ENCODE measurements at regions not wholly inside any gene's neighbourhood (a gene's known extent, or its start where the extent isn't known, plus 50 kb on each side); places are given as distances from the start of the nearest gene placed in this dataset.
A peak's percentile ranks its signal among the peaks of the same experiment; 100 is the strongest.
"Not testable (repeated sequence)": the region's sequence is repeated elsewhere in the genome, so short reads cannot be mapped to it uniquely, and the experiment has no call there.

DNA sequence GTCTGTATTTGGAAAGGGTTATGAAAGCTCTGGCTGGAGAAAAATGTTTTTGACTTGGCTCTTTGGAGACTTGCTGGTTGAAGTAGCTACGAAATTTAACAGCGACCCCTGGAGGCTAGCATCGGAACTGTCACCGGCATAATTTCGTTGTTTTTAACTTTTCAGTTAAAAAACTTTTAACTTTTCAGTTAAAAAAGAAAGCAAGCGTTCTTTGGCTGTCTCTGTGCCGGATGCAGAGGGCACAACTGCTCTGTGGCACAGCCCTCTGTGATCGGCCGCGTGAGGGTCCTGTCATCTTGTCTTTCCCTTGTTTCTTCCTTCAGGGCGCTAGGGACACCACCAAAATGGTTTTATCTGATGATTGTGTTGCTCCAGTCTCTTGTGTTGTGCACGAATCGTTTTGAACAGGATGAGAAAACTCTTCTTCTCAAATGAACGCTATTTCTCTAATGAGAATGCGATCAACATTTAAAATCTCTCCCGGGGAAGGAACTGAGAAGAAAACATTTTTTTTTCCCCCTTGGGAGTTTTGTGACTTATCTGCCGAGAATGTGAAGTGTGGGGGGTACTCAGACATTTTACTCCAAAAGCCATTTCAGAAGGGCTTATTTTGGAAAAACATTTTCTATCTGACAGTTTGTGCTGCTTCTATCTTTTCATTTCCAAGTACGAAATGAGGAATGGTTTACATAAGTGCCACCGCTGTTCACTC lies 57.1 kb downstream of the ADCYAP1 start:
- DNase-seq = peak; percentile 1

GRCh38 chr18:963276-963675 lies 58.6 kb downstream of the ADCYAP1 start:
- DNase-seq = no peak

- no peak for DNase-seq
Measured at GRCh38 chr18:965921-966758, 61.5 kb downstream of the ADCYAP1 start.

GRCh38 chr18:966759-967576 lies 62.3 kb downstream of the ADCYAP1 start:
- DNase-seq = no peak

GRCh38 chr18:968910-969309 lies 64.2 kb downstream of the ADCYAP1 start:
- DNase-seq = not testable (repeated sequence)

- DNase-seq = not testable (repeated sequence)
Measured at GRCh38 chr18:969311-969710, 64.6 kb downstream of the ADCYAP1 start.

DNA sequence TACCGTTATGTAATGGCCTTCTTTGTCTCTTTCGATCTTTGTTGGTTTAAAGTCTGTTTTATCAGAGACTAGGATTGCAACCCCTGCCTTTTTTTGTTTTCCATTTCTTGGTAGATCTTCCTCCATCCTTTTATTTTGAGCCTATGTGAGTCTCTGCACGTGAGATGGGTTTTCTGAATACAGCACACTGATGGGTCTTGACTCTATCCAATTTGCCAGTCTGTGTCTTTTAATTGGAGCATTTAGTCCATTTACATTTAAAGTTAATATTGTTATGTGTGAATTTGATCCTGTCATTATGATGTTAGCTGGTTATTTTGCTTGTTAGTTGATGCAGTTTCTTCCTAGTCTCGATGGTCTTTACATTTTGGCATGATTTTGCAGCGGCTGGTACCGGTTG lies 69.9 kb downstream of the ADCYAP1 start:
- not testable (repeated sequence) for DNase-seq

GRCh38 chr18:976393-977128 lies 71.9 kb downstream of the ADCYAP1 start:
- DNase-seq = not testable (repeated sequence)

DNA sequence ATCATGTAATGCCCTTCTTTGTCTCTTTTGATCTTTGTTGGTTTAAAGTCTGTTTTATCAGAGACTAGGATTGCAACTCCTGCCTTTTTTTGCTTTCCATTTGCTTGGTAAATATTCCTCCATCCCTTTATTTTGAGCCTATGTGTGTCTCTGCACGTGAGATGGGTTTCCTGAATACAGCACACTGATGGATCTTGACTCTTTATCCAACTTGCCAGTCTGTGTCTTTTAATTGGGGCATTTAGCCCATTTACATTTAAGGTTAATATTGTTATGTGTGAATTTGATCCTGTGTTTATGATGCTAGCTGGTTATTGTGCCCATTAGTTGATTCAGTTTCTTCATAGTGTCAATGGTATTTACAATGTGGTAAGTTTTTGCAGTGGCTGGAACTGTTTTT lies 72.7 kb downstream of the ADCYAP1 start:
- not testable (repeated sequence) for DNase-seq

GRCh38 chr18:977732-978131 lies 73.1 kb downstream of the ADCYAP1 start:
- not testable (repeated sequence) for DNase-seq

DNA sequence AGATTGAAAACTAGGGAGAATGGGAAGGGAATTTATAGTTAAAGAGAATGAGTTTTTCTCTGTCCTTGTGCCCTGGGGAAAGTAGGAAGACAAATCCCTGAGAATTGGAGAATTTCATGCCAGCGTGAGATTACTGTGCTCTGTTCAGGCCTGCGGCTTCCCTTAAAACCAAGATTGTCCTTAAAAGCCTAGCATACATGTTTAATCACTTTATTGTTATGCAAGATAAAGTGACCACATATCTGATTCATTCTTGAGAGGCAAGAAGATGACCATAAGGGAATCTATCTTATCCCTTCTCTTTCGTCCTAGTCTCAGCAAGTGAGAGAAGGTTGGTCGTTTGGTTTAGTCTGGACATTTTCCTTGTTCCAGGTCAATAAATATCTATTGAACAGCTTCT lies 75.9 kb downstream of the ADCYAP1 start:
- DNase-seq = no peak

- DNase-seq = no peak
Measured at GRCh38 chr18:984004-984403, 79.3 kb downstream of the ADCYAP1 start.

DNA sequence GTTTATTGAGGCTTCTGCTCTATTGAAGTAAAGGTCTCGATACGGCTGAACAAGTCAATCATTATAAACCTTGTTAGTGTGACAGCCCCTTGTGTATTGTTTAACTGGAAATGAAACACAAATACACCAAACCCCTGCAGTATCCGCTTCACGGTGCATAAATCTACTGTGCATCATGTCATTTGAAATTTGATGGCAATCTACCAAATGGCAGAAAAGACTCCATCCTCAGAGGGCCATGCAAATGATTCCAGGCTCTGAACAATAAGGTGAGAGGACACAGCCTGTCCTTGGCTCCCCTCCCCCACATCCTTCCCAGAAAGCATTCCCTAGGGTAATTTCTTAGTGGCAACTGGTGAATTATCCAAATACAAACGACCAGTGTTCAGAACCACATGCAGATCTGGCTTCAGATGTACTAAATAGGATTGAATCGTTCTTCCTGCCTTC lies 80.6 kb downstream of the ADCYAP1 start:
- DNase-seq = no peak

GRCh38 chr18:986051-986450 lies 81.4 kb downstream of the ADCYAP1 start:
- no peak for DNase-seq

GRCh38 chr18:986552-986951 lies 81.9 kb downstream of the ADCYAP1 start:
- DNase-seq = no peak

DNA sequence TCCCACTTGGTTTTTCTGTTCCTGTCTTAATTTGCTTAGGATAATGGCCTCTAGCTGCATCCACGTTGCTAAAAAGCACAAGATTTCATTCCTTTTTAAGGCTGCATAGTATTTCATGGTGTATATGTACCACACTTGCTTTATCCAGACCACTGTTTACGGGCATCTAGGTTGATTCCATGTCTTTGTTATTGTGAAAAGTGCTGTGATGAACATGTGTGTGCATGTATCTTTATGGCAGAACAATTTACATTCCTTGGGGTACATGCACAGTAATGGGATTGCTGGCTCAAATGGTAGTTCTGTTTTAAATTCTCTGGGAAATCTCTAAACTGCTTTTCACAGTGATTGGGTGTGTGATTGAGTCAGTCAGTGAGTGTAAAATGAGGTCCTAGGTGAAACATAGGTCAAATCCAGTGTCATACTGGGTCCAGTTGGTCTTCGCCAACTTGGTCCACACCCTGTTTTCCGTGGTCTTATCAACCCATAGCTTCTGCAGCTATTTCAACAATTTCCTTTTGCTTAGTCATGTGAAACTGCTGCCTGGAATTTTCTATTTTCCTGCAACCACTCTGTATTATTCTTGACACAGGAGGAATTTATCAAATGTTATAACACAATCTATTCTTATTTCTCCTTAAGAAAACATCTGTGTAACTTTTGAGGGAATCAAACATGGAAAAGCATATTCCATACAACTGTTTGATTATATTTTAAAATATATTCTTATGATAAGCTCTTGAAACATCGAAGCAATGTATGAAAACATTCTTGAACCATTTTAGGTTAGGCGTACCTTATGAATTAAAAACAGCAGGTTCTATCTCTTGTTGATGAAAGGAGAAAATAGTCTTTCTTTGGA lies 82.9 kb downstream of the ADCYAP1 start:
- no peak for DNase-seq

DNA sequence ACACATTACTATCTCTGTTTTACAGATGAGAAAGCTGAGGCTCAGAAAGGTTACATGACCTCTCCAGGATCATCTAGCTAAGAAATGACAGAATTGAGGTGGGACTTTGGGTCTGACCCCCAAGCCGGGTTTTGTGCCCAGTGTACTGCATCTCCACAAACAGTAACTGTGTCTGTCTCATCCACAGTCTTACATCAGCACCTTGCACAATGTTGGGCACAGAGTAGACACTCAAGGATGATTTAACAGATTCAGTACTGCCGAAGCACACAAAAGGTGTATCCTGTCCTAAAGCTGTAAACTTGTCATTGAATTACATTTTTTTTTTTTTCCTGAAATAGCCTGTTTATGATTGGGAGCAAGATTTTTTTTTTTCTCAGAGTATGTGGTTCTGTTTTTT lies 84.8 kb downstream of the ADCYAP1 start:
- no peak for DNase-seq

DNA sequence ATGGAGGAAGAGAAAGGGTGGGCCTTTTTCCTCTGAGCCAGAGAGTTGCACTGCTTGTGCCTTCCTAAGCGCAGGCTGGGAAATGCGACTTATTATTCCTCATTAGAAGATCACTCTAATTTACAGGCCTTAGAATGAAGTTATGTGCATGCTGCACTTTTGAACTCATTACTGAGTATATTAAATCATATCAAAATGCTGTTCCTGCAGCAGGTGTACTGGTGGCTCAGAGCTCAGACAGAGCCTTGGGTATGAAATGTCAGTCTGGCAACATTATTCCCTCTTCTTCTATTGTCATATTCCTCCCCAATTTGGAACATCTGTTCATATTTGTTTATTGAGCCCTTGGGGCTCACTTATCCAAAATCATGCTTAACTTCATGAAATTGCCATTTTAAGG lies 85.5 kb downstream of the ADCYAP1 start:
- DNase-seq = no peak

DNA sequence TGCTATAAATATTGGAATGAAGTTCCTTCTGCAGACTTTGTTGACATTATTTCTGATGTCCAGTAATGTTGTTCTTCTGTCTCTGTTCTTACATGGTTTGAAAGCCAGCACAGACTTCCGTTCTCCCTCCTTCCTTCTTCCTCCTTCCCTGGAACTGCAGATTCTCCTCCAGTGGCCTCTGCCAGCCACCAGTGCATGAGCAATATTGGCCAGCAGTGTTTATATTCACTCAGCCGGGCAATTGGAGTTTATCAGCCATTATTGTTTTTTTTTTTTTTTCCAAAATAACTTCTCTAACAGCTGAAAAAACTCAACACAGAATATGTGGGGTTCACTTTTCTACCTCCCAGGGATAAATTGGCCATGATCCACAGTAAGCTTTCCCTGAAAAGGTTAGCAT lies 86.8 kb downstream of the ADCYAP1 start:
- DNase-seq = no peak

- DNase-seq = no peak
Measured at GRCh38 chr18:993560-993959, 88.9 kb downstream of the ADCYAP1 start.

DNA sequence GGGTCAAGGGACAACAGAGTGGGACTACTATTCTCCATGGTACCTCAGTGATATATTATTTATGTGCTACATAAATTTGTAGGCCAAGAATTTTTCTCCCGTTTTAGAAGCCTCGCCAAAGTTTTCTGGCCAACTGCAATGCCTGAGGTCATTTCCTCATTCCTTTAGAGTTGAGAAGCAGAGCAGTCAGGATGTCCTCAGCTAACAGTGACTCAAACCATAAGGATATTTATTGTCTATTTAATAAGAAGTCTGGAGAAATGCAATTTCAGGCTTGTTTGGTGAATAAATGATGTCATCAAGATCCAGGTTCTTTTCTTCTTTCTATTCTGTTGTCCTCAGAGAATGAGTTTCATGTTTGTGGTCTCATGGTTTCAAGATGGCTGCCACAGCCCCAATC lies 91.0 kb downstream of the ADCYAP1 start:
- DNase-seq = no peak

DNA sequence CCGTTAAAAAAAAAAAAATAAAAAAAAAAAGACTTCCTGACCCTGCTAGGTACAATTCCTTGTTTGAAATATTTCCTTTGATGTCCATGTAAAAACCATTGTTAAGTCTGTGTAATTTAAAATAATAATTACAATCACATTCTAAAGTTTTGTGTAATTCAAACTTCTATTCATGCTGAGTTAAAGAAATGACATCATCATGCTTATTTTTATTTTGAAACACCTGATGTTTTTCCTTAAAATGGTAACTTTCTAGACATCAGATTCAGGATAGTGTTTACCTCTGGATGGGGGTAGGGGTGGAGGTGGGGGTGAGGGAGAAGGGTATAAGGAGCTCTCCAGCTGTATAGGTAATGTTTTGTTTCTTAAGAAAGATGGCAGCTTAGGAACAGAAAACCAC lies 92.8 kb downstream of the ADCYAP1 start:
- no peak for DNase-seq

Data from stimulated activated naive CD4-positive, alpha-beta T cell treated with Interleukin-2 at 50 U/mL for 16 hours (primary cell).